SK-N-SH (cell line): ENCODE measurements at regions not wholly inside any gene's neighbourhood (a gene's known extent, or its start where the extent isn't known, plus 50 kb on each side); places are given as distances from the start of the nearest gene placed in this dataset.

ENCODE experiments used
- EP300 ChIP-seq, 2 experiments: IDR thresholded peaks; 2 replicates each; pipeline versions ENCODE4 v1.4.0 to v1.6.1; 2012; ENCODE audit warnings: borderline replicate concordance in 1 of 2, low read depth in 1 of 2, low read length in 1 of 2
- EZH2phosphoT487 ChIP-seq: fragments of 200-600 bp; sonication (generic); IDR thresholded peaks from 2 replicates; pipeline ENCODE4 v1.6.1; 2017; ENCODE audit warnings: low read depth, mixed run types, mild to moderate bottlenecking, antibody characterized with exemption, moderate library complexity, borderline replicate concordance
- POLR2AphosphoS5 ChIP-seq: IDR thresholded peaks from 2 replicates; pipeline ENCODE4 v1.6.1; 2012; ENCODE audit warnings: low read depth, low read length
- TF ChIP-seq, protein P1 (sequence below): fragments of 200-600 bp; sonication (generic); IDR thresholded peaks from 2 replicates; pipeline ENCODE4 v1.6.1; 2017; ENCODE audit warnings: antibody characterized with exemption, mild to moderate bottlenecking, moderate library complexity
- TF ChIP-seq, protein P2 (sequence below): IDR thresholded peaks from 2 replicates; pipeline ENCODE4 v1.6.1; 2012; ENCODE audit warnings: mild to moderate bottlenecking, low read depth, low read length, moderate library complexity

DNA sequence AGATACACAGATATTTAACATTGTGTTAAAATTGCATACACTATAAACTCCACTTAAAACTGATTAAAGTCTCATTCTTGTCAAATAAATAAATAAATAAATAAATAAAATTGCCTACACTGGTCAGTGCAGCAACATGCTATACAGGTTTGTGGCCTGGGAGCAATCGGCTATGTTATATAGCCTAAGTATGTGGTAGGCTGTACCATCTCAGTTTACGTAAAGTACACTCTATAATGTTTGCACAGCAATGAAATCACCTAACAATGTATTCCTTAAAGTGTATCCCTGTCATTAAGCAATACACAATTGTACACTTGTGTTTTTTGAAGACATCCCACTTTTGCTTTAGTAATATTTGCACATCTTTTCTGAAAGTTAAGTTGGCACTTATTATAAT lies 337.7 kb upstream of the SETBP1 start:
- TF ChIP-seq, protein P1, sequence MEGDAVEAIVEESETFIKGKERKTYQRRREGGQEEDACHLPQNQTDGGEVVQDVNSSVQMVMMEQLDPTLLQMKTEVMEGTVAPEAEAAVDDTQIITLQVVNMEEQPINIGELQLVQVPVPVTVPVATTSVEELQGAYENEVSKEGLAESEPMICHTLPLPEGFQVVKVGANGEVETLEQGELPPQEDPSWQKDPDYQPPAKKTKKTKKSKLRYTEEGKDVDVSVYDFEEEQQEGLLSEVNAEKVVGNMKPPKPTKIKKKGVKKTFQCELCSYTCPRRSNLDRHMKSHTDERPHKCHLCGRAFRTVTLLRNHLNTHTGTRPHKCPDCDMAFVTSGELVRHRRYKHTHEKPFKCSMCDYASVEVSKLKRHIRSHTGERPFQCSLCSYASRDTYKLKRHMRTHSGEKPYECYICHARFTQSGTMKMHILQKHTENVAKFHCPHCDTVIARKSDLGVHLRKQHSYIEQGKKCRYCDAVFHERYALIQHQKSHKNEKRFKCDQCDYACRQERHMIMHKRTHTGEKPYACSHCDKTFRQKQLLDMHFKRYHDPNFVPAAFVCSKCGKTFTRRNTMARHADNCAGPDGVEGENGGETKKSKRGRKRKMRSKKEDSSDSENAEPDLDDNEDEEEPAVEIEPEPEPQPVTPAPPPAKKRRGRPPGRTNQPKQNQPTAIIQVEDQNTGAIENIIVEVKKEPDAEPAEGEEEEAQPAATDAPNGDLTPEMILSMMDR = no peak
- no peak for TF ChIP-seq POLR2AphosphoS5
- no peak for TF ChIP-seq EZH2phosphoT487
- TF ChIP-seq EP300 (IDR thresholded peaks at IDR 0.05; ENCODE audit: borderline replicate concordance in 1 of 2, low read depth in 1 of 2, low read length in 1 of 2) = no peak
- TF ChIP-seq, protein P2, sequence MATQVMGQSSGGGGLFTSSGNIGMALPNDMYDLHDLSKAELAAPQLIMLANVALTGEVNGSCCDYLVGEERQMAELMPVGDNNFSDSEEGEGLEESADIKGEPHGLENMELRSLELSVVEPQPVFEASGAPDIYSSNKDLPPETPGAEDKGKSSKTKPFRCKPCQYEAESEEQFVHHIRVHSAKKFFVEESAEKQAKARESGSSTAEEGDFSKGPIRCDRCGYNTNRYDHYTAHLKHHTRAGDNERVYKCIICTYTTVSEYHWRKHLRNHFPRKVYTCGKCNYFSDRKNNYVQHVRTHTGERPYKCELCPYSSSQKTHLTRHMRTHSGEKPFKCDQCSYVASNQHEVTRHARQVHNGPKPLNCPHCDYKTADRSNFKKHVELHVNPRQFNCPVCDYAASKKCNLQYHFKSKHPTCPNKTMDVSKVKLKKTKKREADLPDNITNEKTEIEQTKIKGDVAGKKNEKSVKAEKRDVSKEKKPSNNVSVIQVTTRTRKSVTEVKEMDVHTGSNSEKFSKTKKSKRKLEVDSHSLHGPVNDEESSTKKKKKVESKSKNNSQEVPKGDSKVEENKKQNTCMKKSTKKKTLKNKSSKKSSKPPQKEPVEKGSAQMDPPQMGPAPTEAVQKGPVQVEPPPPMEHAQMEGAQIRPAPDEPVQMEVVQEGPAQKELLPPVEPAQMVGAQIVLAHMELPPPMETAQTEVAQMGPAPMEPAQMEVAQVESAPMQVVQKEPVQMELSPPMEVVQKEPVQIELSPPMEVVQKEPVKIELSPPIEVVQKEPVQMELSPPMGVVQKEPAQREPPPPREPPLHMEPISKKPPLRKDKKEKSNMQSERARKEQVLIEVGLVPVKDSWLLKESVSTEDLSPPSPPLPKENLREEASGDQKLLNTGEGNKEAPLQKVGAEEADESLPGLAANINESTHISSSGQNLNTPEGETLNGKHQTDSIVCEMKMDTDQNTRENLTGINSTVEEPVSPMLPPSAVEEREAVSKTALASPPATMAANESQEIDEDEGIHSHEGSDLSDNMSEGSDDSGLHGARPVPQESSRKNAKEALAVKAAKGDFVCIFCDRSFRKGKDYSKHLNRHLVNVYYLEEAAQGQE = no peak
